ENCODE measurements at regions not wholly inside any gene's neighbourhood (a gene's known extent, or its start where the extent isn't known, plus 50 kb on each side); places are given as distances from the start of the nearest gene placed in this dataset.

DNA sequence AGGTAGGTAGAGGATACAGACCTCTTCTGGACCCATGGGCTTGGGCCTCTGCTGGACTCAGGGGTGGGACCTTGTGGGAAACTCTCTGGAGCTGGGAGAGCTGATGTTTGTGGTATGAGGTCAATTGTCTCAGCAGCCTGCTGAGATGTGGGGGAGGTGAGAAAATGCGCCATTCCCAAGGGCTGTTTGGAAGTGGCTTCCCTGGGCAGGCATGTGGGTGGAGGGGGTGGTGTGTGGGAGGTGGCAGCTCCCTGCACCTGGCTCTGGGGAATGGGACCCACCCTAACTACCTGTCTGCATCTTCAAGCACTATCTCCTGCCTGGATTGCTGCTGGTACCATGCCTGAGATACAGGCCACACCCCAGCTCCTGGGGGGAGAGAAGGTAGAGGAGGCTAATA lies 97.4 kb upstream of the THY1 start:
- DNase-seq, result no peak

DNA sequence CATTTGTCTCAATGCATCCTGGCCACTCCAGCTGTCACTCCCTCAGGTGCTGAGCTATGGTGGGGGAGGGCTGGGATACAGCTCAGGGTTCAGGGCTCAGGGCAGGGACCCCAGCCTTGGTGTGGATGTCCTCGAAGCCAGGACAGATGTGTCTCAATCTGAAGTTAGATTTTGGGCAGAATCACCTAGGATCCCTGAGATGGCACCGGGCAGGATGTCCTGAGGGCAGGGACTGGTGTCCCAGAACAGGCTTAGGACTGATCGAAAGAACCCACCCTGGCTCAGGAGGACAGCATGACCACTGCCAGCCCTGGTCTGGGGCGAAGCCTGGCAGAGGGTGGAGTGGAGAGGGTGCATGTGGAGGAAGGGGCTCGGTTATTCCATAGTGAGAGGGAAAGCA lies 96.8 kb upstream of the THY1 start:
- DNase-seq, result no peak

DNA sequence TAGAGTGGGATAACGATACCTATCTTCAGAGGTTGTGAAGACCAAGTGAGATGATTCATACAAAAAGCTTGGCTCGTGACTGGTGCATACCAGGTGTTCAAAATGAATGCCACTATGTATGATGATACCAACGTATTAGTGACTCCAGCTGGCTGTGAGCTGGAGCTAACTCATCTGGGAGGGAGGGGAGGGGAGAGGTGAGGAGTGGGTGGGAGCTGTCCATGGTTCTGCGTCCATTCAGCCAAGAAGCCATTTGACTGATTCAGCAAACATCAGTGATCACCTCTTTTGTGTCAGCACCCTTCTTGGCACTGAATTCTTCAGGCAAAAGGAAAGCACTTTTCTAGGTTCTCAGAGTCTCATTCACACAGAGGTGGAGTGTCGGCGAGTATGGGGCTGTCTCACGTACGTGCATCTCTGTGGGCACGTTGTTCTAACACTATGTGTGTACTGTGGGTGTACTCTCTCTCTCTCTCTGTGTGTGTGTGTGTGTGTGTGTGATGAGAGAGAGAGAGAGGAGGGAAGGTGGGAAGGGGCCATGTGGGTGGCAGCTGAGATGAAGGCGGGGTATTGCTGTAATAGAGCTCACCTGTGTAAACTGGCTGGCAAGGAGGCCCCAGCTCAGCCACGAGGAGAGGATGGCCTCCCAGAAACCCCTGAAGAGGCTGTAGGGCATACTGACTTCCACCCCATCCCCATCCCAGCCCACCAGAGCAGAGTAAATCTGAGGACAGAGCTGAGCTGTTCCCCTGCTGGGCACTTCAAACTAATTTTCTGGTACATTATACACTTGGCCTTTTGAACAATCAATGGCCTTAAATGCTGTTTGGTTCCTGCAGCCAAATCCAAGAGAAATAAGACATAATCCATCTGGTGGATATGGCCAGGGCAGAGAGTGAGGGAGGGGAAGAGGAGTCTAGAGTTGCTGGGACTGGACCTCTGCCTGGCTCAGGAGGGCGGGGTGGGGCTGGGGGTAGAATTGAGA lies 96.1 kb upstream of the THY1 start:
- DNase-seq, result no peak

GRCh38 chr11:119515771-119516400 lies 92.9 kb upstream of the THY1 start:
- DNase-seq, result no peak

- no peak for DNase-seq
These were observed 90.8 kb upstream of the THY1 start for GRCh38 chr11:119513806-119514170.

DNA sequence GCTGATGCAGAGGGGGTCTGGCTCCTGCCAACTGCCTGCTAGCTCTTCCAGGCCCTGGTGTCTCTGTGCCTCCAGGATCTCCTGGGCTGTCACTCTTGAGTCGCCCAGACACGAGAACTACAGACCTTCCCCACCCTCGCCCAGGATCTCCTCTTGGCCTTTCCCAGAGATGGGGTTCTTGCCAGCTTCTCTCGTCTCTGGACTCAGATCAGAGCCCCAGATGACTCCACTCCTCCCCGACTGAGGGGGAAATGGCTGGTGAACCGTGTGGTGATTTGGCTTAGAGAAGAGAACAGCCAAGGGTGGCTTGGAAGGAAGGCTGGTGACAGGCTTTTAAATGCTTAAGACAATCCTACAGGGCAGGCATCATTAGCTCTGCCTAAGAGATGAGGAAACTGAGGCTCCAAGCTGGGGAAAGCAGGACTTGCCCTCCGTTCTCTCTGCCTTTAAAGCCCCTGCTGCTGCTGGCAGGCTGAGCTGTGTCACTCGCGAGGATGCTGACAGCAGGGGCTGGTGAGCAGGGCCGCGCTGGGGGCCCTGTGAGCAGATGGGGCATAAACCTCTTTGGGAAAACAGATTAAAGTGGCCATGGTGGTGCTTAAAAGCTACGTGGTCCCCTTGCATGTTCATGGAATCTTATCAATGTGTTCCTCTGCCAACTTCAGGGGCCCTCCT lies 90.3 kb upstream of the THY1 start:
- no peak for DNase-seq

DNA sequence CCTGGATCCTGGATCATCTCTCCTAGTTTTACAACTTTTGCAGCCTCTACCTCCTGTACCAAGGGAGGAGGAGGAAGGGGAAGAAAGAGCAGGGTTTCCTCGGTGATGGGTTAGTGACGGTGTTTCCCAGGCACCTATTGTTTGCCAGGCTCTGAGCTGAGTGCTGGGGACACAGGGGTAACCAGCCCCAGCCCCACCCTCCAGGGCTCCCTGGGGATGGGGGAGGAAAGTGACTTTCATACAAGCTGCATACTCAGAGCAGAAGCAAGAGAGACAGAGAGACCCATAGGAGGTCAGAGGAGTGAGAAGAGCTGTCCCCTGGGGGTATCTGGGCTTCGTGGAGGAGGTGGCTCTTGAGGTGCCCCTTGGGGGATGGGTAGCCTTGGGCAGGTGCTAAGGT lies 89.4 kb upstream of the THY1 start:
- no peak for DNase-seq

DNA sequence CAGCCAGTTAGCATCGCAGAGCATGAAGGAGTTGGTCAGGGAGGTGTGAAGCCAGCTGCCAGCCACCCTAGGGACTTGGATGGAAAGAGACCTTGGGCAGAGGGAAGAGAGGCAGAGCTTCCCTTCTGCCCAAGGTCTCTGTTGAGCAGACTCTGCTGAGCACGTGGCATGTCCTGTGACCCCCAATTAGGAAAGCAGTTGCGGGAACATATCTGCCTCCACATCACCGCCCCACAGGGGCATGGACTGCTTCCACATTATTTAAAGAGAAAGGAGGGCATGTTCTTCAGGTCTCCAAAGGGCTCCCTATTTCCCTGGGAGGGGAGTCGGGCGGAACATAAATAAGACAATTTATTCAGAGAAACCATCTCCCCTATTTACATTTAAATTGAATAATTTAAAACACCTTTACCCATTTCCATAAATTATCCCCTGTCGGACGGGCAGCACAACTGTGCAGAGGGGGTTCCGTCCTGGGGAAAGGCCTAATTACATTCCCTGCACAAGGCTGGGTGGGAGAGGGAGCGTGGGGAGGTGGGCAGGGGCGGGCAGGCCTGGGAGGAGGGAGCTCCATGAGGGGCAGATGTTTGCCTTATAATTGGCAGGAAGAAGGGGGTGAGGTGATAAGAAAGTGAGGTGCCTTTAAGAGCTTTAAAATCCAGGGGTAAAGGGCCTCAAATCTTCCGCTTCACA lies 88.8 kb upstream of the THY1 start:
- no peak for DNase-seq

DNA sequence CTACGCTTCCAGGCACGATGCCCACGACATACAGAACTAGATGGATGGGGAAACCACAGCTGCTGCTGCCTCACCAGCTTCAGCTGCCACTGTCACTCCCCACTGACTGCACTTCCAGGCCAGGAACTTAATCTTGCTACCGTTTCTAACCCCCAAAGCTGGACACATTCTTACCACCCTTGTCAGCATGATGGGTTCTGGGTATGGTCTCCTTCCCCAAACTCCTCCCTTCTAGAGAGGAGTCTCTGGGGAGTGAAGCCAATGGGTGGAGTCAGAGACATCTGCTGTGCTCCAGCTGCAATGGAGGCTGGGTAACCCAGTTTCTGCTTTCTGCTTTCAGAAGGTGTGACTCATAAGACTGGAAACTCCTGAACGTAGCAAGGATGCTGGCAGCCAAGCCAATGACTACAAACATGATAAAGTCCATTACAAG lies 87.0 kb upstream of the THY1 start:
- DNase-seq, result peak in 1 of 2 donors; percentile 57

DNA sequence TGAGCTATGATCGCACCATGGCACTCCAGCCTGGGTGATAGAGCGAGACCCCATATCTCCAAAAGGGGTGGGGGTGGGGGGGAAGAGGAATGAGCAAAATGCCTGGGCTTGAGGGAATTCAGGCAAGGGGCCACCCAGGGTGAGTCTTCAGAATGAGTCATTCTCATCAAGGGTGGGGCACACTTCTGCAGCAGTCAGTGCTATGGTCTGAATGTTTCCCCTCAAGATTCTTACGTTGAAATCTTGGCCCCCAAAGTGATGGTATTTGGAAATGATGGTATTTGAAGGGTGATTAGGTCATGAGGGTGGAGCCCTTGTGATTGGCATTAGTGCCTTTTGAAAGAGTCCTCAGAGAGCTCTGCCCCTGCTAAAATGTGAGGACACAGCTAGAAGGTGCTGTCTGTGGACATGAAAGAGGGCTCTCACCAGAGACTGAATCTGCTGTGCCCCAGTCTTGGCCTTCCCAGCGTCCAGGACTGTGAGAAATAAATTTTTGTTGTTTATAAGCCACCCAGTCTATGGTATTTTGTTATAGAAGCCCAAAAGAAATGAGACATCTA lies 86.4 kb upstream of the THY1 start:
- DNase-seq, result no peak

DNA sequence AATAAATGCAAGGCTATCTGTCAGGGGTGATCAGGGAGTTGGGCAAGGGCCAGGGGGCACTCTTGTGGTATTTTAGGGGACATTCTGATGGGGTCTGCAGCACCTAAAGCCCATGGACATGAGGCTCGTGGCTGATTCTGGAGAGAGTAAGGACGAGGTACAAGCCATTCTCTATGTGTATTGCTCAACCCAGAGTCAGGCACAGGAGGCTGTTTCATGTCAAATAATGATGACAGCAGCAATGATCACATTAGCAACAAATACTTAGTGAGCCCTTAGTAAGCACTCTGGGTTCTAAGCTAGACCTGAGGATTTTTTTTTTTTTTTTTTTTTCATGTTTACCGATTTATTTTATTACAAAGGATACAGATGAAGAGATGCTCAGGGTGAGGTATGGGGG lies 83.5 kb upstream of the THY1 start:
- DNase-seq, result no peak

DNA sequence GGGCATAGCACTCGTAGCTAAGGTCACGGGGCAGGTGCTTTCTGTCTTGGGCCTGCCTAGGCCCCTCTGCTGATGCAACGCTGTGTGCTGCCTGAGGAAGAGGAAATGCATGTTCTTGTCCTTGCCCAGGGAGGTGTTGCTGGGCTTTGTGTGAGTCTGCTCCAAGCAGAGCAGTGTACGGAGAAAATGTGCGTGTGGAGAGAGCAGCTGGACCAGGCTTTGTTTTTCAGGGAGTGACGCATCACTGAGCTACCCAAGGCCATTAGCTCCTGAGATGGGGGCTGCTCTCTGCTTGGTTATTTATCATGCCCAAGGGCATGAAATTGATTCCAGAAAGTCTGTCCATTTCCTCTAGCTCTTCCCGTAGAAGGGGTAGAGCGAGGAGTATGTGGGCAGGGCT lies 82.9 kb upstream of the THY1 start:
- DNase-seq, result no peak

- DNase-seq, result no peak
These were observed 82.1 kb upstream of the THY1 start for GRCh38 chr11:119505071-119505470.

- no peak for DNase-seq
These were observed 81.4 kb upstream of the THY1 start for GRCh38 chr11:119504371-119504770.

- DNase-seq, result no peak
These were observed 78.9 kb upstream of the THY1 start for GRCh38 chr11:119501777-119502405.

DNA sequence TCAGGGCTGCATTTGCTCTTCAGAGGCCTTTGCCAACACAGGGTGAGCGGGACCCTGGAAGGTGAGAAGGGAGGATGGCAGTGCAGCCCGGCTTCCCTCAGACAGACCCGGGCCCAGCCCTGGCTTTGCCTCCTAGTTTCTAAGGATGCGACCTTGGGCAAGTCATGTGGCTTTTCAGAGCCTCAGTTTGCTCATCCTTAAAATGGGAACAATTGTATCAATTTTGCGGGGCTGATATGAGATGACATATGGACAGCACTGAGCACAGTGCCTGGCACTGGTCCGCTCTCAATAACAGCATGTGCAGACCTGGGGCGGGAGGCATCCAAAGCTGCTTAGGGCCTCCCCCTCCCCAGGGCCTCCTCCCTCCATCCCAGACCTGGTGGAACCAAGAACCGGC lies 74.7 kb upstream of the THY1 start:
- no peak for DNase-seq

DNA sequence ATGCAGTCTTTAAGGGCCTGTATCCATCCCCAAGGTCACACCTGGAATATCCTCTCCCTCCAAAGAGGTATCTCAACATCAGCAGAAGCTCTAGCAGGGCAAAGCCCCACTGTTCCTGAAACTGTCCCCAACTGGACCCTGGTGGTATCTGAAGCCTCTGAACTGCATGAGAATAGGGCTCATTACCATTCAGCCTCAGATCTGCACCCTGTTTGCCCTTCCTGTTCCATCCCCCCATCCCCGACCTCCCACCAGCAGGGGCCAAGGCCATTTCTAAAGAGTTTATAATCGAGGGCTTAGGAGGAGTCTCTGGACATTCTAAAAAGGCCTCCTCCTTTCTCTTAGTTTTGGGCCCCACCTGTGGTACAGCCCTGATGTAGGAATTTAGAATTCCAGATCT lies 74.0 kb upstream of the THY1 start:
- DNase-seq, result no peak

DNA sequence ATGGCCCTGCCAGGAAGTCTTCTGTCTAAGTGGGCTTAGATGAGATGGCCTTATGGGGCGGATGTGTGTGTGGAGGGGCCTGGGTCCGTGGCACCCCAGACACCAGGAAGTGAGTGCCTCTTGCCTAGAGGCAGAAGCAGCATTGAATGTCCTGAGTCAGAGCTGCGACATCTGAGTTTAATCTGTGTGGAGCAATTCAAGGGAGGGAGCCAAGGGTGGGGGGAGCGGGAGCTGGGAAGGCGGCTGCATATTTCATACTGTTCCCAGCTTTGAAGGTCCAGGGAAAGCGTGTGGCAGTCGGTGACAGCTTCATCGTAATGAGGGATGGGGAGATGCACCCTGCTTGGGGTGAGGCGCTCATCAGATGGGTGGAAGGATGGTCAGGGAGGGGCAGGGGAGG lies 73.5 kb upstream of the THY1 start:
- DNase-seq, result no peak

- DNase-seq, result no peak
These were observed 70.7 kb upstream of the THY1 start for GRCh38 chr11:119493712-119494111.

- DNase-seq, result no peak
These were observed 69.0 kb upstream of the THY1 start for GRCh38 chr11:119491753-119492510.

GRCh38 chr11:119490253-119491006 lies 67.5 kb upstream of the THY1 start:
- DNase-seq, result no peak

Data from bone marrow (tissue), 2 donors.